Coronary artery (tissue), 2 donors: ENCODE measurements at regions not wholly inside any gene's neighbourhood (a gene's known extent, or its start where the extent isn't known, plus 50 kb on each side); places are given as distances from the start of the nearest gene placed in this dataset.

ENCODE experiments used
- DNase-seq: peaks from one replicate; pipeline ENCODE4 v3.0.0-alpha.2; 2017; ENCODE audit warnings: low spot score
- H3K27ac ChIP-seq, 2 donors: fragments of 200-600 bp; sonication (generic); one replicate each; pipeline ENCODE4 v1.5.1; 2016 to 2019
- H3K4me3 ChIP-seq: fragments of 200-600 bp; sonication (generic); 2 replicates; pipeline ENCODE4 v1.5.1; 2016; ENCODE audit warnings: mild to moderate bottlenecking, moderate library complexity
- CTCF ChIP-seq: fragments of 200-600 bp; sonication (generic); IDR thresholded peaks from one replicate; pipeline ENCODE4 v1.5.1; 2019; ENCODE audit warnings: antibody characterized with exemption

- H3K4me3 ChIP-seq, result no peak overlapping the region
- TF ChIP-seq CTCF, result no peak
- DNase-seq, result no peak
- H3K27ac ChIP-seq, result no peak overlapping the region
Observed at GRCh38 chr11:128195057-128195751, 392.2 kb downstream of the ETS1 start.

DNA sequence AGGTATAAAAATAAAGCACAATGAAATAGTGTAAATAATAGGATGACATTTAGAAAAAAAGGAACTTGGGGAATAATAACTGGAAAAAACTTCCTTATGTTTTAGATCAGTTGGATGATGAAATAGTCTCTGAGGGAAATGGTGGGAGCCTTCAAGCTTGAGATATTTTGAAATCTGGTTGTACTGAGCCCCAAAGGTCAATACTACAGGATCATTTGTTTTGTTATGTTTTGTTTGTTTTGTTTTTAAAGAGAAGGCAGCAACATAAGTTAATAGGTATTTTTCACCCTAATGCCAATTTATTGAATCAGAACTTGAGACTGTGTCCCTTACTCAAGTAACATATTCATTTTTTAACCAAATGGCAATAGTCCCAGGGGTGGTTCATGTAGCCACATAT is 393.1 kb downstream of the ETS1 start:
- TF ChIP-seq CTCF, result no peak
- no peak for DNase-seq
- no peak overlapping the region for H3K27ac ChIP-seq
- H3K4me3 ChIP-seq, result no peak overlapping the region

- Histone ChIP-seq H3K4me3 (no peak overlapping the region), H3K27ac (no peak overlapping the region)
- TF ChIP-seq CTCF, result no peak
- no peak for DNase-seq
Observed at GRCh38 chr11:128193615-128194014, 393.7 kb downstream of the ETS1 start.

DNA sequence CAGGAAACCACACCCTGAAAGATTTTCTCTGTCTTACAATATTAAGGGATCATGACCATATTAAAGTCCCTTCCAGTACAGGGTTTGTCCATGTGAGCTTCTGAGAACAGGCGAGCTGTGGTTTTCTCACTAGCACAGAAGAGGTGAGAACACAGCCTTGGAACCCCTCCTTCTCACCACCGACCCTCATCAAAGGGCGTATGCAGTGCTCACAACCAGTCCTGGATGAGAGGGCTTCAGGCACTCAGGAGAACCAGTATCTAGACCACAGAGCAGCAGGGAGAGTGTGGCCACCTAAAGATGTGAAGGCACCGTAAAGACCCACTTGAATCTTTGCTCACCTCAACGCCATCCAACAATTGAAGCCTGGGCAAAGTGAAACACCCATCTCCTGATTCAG is 397.0 kb downstream of the ETS1 start:
- DNase-seq, result no peak
- Histone ChIP-seq H3K27ac (no peak overlapping the region), H3K4me3 (no peak overlapping the region)
- TF ChIP-seq CTCF, result no peak

GRCh38 chr11:128189823-128190222 is 397.5 kb downstream of the ETS1 start:
- DNase-seq, result no peak
- Histone ChIP-seq H3K4me3 (no peak overlapping the region), H3K27ac (no peak overlapping the region)
- TF ChIP-seq CTCF, result no peak

GRCh38 chr11:128188346-128189004 is 398.9 kb downstream of the ETS1 start:
- Histone ChIP-seq H3K27ac (no peak overlapping the region), H3K4me3 (no peak overlapping the region)
- no peak for TF ChIP-seq CTCF
- no peak for DNase-seq

- no peak for DNase-seq
- Histone ChIP-seq H3K4me3 (no peak overlapping the region), H3K27ac (no peak overlapping the region)
- no peak for TF ChIP-seq CTCF
Observed at GRCh38 chr11:128187835-128188234, 399.5 kb downstream of the ETS1 start.
